Adrenal gland (tissue), 9 donors: ENCODE measurements at regions not wholly inside any gene's neighbourhood (a gene's known extent, or its start where the extent isn't known, plus 50 kb on each side); places are given as distances from the start of the nearest gene placed in this dataset.

ENCODE experiments used
- DNase-seq, 7 donors: peaks; one replicate each; pipeline ENCODE4 v3.0.0-alpha.2; 2019 to 2020
- H3K27ac ChIP-seq, 5 donors: fragments of 200-600 bp; sonication (generic) in 4 of 5; 1 replicate in 3 of 5; 2 replicates in 2 of 5; pipeline versions ENCODE4 v1.5.1 to v1.8.0; 2016 to 2020; ENCODE audit warnings: mild to moderate bottlenecking in 1 of 5
- H3K27me3 ChIP-seq: fragments of 200-600 bp; 2 replicates; pipeline ENCODE4 v1.8.0; 2021
- H3K36me3 ChIP-seq, 2 donors: fragments of 200-600 bp; replicated peaks in 1 of 2; 1 replicate in 1 of 2; 2 replicates in 1 of 2; pipeline versions ENCODE4 v1.5.1 to v1.8.0; 2018 to 2022
- H3K4me1 ChIP-seq, 2 donors: fragments of 200-600 bp; replicated peaks in 1 of 2; 1 replicate in 1 of 2; 2 replicates in 1 of 2; pipeline versions ENCODE4 v1.5.1 to v1.8.0; 2018 to 2021
- H3K4me3 ChIP-seq, 4 donors: fragments of 200-600 bp; sonication (generic) in 3 of 4; one replicate each; pipeline ENCODE4 v1.5.1; 2016 to 2018
- H3K9me3 ChIP-seq, 3 donors: fragments of 200-600 bp; sonication (generic) in 1 of 3; replicated peaks in 1 of 3; 1 replicate in 2 of 3; 2 replicates in 1 of 3; pipeline versions ENCODE4 v1.5.1 to v1.8.0; 2016 to 2021
- POLR2A ChIP-seq, 2 donors: fragments of 450-650 bp; IDR thresholded peaks; one replicate each; pipeline ENCODE4 v1.6.1; 2017; ENCODE audit warnings: antibody characterized with exemption in 2 of 2, mild to moderate bottlenecking in 2 of 2, moderate library complexity in 1 of 2
- WGBS, 4 donors: extraction: QIAGEN DNeasy Blood & Tissue Kit in 2 of 4; methylation state at CpG; one replicate each; pipeline versions ENCODE4 v1.1.5 to v1.1.7; 2013 to 2017; 5-methylcytosine and 5-hydroxymethylcytosine counted together
- intact Hi-C, 2 donors: fragments of 100-400 bp; cut with DNase I; formaldehyde crosslinking; loops; one replicate each; pipeline versions ENCODE4 v1.14.1 to v1.15.0; 2022 to 2023
- TF ChIP-seq, protein P1 (sequence below), 6 experiments: fragments of 450-650 bp in 4 of 6; fragments of 200-600 bp in 2 of 6; sonication (generic) in 1 of 6; IDR thresholded peaks; 1 replicate in 5 of 6; 2 replicates in 1 of 6; pipeline versions ENCODE4 v1.5.1 to v1.8.0; 2016 to 2021; ENCODE audit warnings: antibody characterized with exemption in 6 of 6, mild to moderate bottlenecking in 2 of 6, moderate library complexity in 1 of 6
- donor health status: healthy with polysubstance abuse.
- donor health status: Bipolar disorder and iron deficiency.
- donor health status: DM: yes; HTN: yes; CAD: no.
- donor health status: DM: no; HTN: no; CAD: no.
- donor health status: DM: no; HTN: no; CAD: no.

DNA sequence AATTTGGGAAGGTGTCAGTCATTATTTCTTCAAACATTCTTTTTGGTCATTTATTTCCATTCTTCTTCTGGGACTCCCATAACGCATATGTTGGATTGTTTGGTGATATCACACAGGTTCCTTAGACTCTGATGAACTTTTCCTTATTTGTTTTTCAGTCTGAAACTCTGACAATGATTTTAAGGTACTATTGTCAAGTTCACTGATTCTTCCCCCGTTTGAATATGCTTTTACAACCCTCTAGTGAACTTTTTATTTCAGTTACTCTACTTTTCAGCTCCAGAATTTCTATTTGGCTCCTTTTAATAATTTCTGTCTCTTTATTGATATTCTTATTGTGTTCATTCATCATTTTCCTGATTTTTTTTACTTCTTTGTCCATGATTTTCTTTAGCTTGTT, 92.5 kb upstream of the RORB start:
- Histone ChIP-seq H3K27me3 (no peaks in the 10 kb centered on the region), H3K27ac (no peak overlapping the region), H3K4me1 (no peaks in the 10 kb centered on the region), H3K9me3 (no peaks in the 10 kb centered on the region), H3K36me3 (no peaks in the 10 kb centered on the region), H3K4me3 (no peak overlapping the region)
- 69 to 75% (median 72%) methylated on average over 2 of the region's 2 CpGs for WGBS, 4 donors
- TF ChIP-seq, protein P1, sequence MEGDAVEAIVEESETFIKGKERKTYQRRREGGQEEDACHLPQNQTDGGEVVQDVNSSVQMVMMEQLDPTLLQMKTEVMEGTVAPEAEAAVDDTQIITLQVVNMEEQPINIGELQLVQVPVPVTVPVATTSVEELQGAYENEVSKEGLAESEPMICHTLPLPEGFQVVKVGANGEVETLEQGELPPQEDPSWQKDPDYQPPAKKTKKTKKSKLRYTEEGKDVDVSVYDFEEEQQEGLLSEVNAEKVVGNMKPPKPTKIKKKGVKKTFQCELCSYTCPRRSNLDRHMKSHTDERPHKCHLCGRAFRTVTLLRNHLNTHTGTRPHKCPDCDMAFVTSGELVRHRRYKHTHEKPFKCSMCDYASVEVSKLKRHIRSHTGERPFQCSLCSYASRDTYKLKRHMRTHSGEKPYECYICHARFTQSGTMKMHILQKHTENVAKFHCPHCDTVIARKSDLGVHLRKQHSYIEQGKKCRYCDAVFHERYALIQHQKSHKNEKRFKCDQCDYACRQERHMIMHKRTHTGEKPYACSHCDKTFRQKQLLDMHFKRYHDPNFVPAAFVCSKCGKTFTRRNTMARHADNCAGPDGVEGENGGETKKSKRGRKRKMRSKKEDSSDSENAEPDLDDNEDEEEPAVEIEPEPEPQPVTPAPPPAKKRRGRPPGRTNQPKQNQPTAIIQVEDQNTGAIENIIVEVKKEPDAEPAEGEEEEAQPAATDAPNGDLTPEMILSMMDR (IDR thresholded peaks at IDR 0.05), result no peak
- no peak for TF ChIP-seq POLR2A (IDR thresholded peaks at IDR 0.05)
- no peak for DNase-seq
- intact Hi-C loops, result no loop called here

GRCh38 chr9:74407166-74407565, 90.0 kb upstream of the RORB start:
- 63 to 75% (median 65%) methylated on average over 3 of the region's 3 CpGs for WGBS, 4 donors
- TF ChIP-seq, protein P1 (IDR thresholded peaks at IDR 0.05), result no peak
- TF ChIP-seq POLR2A (IDR thresholded peaks at IDR 0.05), result no peak
- no peak for DNase-seq
- H3K27me3 ChIP-seq, result no peaks in the 10 kb centered on the region
- H3K4me3 ChIP-seq, result no peak overlapping the region
- H3K4me1 ChIP-seq, result no peaks in the 10 kb centered on the region
- H3K9me3 ChIP-seq, result no peaks in the 10 kb centered on the region
- no peaks in the 10 kb centered on the region for H3K36me3 ChIP-seq
- no peak overlapping the region for H3K27ac ChIP-seq
- intact Hi-C loops, result no loop called here

DNA sequence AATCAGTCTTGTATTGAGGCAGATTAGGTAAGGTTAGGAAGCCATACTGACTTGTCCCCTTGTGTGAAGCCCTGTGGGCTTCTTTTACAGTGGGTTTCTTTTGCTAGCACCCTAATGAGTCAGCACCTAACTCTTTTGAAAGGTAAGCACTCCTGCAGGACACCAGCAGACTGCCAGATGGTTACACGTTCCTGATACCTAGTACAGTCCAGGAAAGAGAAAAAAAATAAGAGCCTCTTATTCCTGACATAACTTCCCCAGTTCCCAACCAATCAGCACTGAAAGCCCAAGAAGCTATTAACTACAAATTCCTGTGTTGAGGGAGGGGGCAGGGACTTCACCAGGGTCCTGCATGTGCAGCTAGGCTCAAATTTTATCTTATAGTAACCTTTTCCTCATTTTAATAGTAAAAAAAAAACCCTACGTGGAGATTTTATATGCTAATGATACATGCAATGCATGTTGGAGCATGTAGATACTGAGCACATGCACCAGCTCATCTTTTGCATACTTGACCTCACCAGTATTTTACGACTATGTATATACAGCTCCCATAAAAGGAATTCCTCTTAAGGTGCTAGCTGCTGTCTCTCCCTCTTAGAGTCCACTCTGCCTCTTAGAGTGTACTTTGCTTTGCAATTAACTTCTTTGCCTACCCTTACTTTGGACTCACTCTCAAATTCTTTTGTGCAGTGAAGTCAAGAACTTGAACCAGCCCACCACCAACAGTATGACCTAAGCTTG, 84.7 kb upstream of the RORB start:
- 44 to 80% (median 72%) methylated on average over 3 of the region's 3 CpGs for WGBS, 4 donors

DNA sequence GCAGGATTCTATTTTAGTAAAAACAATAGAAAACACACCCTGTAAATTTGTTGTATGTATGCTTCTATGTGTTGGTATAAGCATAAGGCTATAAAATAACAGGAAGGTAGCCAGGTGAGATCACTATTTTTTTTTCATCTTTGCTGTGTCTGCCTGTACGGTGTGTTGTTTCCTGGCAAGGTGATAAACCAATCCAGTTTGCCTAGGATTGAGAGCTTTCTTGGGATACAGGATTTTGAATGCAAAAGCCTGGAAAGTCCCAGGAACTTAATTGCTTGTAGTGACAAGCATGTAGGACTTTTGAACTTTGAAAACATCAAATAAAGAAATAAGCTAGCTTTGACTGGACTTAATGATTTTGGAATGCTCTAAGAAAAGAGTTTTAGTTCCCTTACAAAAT, 83.3 kb upstream of the RORB start:
- H3K4me3 ChIP-seq, result no peak overlapping the region

More for the DNA sequence above, 84.7 kb upstream of the RORB start:
- Histone ChIP-seq H3K9me3 (no peaks in the 10 kb centered on the region), H3K4me3 (no peak overlapping the region), H3K27me3 (no peaks in the 10 kb centered on the region), H3K27ac (no peak overlapping the region), H3K36me3 (no peaks in the 10 kb centered on the region), H3K4me1 (no peaks in the 10 kb centered on the region)
- no peak for DNase-seq
- TF ChIP-seq POLR2A (IDR thresholded peaks at IDR 0.05), result no peak
- TF ChIP-seq, protein P1 (IDR thresholded peaks at IDR 0.05), result no peak
- intact Hi-C loops, result no loop called here

More for the DNA sequence above, 83.3 kb upstream of the RORB start:
- H3K27ac ChIP-seq, result no peak overlapping the region
- H3K27me3 ChIP-seq, result no peaks in the 10 kb centered on the region
- H3K36me3 ChIP-seq, result no peaks in the 10 kb centered on the region
- DNase-seq, result no peak
- TF ChIP-seq, protein P1 (IDR thresholded peaks at IDR 0.05), result no peak
- TF ChIP-seq POLR2A (IDR thresholded peaks at IDR 0.05), result no peak
- intact Hi-C loops, result no loop called here
- 60 to 77% (median 68%) methylated on average over 1 of the region's 1 CpG for WGBS, 4 donors
- no peaks in the 10 kb centered on the region for H3K4me1 ChIP-seq
- H3K9me3 ChIP-seq, result no peaks in the 10 kb centered on the region
